Mucosa of stomach (tissue), 1 donor: ENCODE measurements at regions not wholly inside any gene's neighbourhood (a gene's known extent, or its start where the extent isn't known, plus 50 kb on each side); places are given as distances from the start of the nearest gene placed in this dataset.

Source experiments
- H3K27me3 ChIP-seq: one replicate; pipeline ENCODE4 v1.7.0; 2013; ENCODE audit warnings: mild to moderate bottlenecking, low read length; ENCODE audit not compliant: control insufficient read depth, insufficient read depth
- H3K36me3 ChIP-seq: one replicate; pipeline ENCODE4 v1.7.0; 2013; ENCODE audit warnings: low read length; ENCODE audit not compliant: control insufficient read depth, insufficient read depth
- H3K4me1 ChIP-seq: one replicate; pipeline ENCODE4 v1.7.0; 2013; ENCODE audit warnings: mild to moderate bottlenecking, low read length; ENCODE audit not compliant: control insufficient read depth, insufficient read depth
- H3K4me3 ChIP-seq: one replicate; pipeline ENCODE4 v1.7.0; 2013; ENCODE audit warnings: low read length
- H3K9ac ChIP-seq: one replicate; pipeline ENCODE4 v1.7.0; 2013; ENCODE audit warnings: mild to moderate bottlenecking, low read length, moderate library complexity
- H3K9me3 ChIP-seq: one replicate; pipeline ENCODE4 v1.7.0; 2013; ENCODE audit warnings: mild to moderate bottlenecking, low read length, moderate library complexity; ENCODE audit not compliant: control insufficient read depth
- donor health status: Pancreatic carcinoma.

DNA sequence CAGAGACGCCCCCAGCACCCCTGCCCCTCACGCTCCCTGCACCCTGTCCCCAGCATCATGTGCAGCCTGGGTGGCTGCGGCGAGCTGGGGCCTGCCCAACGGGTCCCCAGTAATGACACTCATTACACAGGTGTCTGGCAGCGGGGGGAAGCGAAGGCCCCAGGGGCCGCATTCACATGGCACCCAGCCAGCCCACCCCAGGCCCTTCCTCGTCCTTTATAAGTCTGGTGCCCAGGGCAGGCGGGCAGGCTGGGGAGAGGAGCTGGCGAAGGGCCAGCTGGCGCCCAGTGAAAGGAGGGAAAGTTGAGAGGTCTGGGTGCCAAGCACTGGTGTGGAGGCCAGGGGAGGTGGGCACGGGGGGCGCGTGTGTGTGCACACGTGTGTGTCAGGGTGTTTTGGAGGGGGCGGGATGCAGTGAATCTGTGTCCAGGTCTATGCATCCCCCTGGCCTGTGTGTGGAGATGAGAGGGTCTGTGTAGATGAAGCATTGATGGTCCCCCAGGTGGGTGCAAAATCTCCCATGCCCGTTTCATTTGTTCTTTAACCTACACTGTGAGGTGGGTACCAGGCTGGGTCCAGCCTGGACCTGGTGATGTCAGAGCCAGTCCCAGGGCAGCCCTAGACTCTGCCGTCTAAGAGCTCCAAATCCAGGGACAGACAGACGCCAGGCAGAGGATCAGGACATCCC lies 105.3 kb downstream of the CEBPB start:
- Histone ChIP-seq H3K9ac (no peak overlapping the region), H3K36me3 (no peaks in the 10 kb centered on the region), H3K9me3 (no peaks in the 10 kb centered on the region), H3K4me1 (peaks cover 18% of the 10 kb centered on the region), H3K4me3 (no peak overlapping the region), H3K27me3 (no peaks in the 10 kb centered on the region)

DNA sequence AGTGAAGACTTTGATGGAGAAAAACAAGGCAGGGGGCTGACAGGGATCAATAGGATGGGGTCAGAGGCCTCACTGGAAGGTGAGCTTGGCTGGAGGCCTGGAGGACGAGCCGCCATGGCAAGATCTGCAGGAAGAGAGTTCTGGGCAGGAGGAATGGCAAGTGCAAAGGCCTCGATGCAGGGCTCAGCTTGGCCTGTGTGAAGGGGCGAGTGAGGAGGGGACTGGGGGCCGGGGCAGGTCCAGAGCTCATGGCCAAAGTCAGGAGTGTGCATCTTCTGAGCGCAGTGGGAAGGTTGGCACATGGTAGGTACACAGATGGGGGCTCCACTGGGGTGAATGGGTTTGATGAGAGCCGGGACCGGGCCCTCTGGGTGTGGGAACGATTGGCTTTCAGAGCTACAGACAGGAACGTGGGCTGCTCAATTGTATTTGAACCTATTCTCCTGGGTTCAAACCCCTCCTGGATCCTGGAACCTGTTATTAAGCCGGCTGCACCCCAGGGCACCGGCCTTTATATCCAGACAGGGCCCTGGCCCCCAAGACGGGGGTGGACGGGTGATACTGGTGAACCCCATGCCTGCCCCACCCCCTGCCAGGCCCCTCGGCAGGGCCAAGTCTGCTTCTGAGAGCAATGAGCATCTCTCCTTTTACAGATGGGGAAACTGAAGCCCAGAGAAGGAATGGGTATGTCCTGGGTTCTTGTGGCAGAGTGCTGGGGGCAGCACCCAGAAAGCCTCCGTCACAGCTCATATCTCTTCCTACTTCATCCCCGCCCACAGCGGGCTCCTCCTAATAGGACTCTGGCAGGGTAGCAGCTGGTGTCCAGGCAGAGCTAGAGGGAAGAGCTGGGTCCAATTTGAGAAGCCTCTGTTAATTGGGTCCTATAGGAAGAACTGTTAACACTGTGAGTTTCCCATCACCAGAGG lies 106.1 kb downstream of the CEBPB start:
- no peaks in the 10 kb centered on the region for H3K27me3 ChIP-seq
- H3K9ac ChIP-seq, result no peak overlapping the region
- H3K4me1 ChIP-seq, result peaks cover 18% of the 10 kb centered on the region
- no peaks in the 10 kb centered on the region for H3K36me3 ChIP-seq
- no peaks in the 10 kb centered on the region for H3K9me3 ChIP-seq
- H3K4me3 ChIP-seq, result no peak overlapping the region

DNA sequence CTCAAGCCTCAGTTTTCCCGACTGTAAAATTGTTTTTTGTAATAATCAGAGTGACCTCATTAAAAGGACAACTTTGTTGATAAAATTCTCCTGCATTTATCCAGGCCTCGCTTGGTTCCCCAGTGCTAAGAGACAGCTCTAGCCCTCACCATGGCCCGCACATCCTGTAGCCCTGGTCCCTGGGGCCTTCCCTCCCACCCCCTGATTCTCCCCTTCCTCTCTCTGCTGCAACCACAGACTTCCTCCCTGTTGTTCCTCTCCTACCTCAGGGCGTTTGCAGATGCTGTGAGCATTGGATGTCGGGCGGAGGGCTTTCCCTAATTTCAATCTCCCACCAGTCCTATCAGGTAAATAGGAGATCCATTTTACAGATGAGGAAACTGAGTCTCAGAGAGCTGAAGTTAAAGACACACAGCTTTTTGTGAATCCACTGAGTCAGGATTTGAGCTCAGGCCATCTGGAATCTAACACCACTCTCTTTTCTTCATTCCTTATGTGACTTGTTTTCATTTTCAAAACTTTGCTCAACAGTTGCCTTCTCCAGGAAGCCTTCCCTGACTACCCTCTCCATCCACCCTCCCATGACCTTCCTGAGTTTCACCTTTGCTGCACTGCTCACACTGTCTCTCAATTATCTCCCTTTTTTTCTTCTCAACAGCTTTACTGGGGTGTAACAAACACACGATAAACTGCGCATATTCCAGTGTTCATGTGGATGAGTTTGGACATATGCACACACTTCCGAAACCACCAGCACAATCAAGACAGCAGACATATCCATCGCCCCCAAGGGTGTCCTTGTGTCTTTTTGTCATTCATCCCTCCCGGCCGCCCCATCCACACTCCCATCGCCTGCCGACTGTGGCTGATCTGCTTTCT lies 107.1 kb downstream of the CEBPB start:
- no peaks in the 10 kb centered on the region for H3K9me3 ChIP-seq
- H3K4me3 ChIP-seq, result no peak overlapping the region
- no peaks in the 10 kb centered on the region for H3K36me3 ChIP-seq
- no peaks in the 10 kb centered on the region for H3K27me3 ChIP-seq
- H3K9ac ChIP-seq, result no peak overlapping the region
- peaks cover 8% of the 10 kb centered on the region for H3K4me1 ChIP-seq

DNA sequence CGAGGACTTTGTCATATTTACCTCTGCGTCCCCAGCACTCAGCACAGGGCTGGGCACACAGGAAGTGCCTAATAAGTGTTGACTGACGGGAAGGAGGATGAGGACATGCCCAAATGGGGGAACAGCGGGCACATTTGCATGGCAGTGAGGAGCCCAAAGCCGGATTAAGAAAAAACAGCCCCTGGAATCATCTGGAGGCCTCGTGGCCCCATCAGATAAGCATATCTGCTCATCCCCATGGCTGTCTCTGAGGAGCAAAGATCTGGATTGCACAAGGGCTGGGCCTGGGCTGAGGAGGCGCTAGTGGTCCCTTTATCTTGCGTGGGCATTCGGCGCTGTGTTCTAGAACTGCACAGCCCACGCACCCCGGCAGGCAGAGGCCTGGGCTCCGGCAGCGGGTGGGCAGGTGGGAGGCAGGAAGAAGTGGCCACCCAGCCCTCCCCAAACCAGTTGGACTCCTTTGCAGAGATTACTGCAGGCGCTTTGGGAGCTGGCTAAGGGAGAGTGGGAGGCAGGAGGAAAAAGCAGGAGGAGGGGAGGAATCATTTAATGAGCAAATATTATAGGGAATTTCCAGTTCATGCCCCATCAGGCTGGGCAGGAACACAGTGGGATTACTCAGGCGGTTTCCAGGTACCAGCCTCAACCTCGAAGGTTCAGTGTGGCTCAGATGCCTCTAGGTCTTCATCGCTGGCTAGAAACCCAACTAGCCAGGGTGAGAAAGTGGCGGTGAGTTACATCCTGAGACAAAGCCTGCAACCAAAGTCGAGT lies 108.1 kb downstream of the CEBPB start:
- Histone ChIP-seq H3K4me1 (peaks cover under 1% of the 10 kb centered on the region), H3K9ac (no peak overlapping the region), H3K4me3 (no peak overlapping the region), H3K9me3 (no peaks in the 10 kb centered on the region), H3K36me3 (no peaks in the 10 kb centered on the region), H3K27me3 (no peaks in the 10 kb centered on the region)

DNA sequence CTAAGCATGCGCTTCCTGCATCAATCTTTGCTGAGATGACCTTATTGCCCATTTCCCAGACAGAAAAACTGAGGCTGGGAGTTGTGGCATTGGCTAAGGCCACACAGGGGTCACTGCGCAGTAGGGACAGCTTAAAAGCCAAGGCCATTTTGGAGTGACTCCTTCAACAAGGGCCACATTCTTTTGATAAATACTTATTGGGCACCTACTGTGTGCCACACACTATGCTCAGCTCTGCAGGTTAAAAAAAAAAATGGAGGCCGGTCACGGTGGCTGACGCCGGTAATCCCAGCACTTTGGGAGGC lies 108.6 kb downstream of the CEBPB start:
- H3K9me3 ChIP-seq, result no peaks in the 10 kb centered on the region
- H3K9ac ChIP-seq, result no peak overlapping the region
- peaks cover 6% of the 10 kb centered on the region for H3K4me1 ChIP-seq
- H3K27me3 ChIP-seq, result no peaks in the 10 kb centered on the region
- H3K4me3 ChIP-seq, result no peak overlapping the region
- no peaks in the 10 kb centered on the region for H3K36me3 ChIP-seq

DNA sequence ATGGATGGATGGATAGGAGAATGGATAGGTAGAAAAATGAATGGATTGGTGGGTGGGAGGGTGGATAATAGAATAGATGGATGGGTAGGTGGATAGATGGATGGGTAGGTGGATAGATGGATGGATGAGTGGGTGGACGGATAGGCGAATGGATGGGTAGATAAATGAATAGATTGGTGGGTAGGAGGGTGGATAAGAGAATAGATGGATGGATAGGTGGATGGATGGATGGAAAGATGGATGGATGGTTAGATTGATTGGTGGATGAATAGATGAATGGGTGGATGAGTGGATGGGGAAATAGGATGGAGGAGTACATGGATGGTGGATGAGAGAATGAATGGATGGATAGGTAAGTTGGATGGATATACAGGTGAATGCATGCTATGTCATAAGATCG lies 110.5 kb downstream of the CEBPB start:
- Histone ChIP-seq H3K9me3 (no peaks in the 10 kb centered on the region), H3K27me3 (no peaks in the 10 kb centered on the region), H3K36me3 (no peaks in the 10 kb centered on the region), H3K4me1 (peaks cover 16% of the 10 kb centered on the region), H3K9ac (no peak overlapping the region), H3K4me3 (no peak overlapping the region)

DNA sequence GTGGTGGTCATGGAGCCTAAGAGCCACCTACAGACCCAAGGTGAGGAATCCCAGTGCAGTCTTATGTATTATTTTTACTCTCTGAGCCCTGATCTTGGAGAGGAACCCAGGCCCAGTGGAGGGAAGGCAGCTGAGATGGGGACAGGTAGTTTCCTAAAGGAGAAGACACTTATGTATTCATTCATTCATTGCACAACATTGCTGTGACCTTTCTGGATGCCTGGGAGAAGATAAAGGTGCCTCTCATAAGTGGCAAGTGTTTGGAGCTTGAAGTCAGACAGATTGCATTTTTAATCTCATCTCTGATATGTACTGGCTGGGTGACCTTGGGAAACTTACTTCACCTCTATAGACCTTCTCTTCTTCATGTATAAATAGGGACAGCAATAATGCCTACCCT lies 111.1 kb downstream of the CEBPB start:
- Histone ChIP-seq H3K9me3 (no peaks in the 10 kb centered on the region), H3K4me3 (no peak overlapping the region), H3K9ac (no peak overlapping the region), H3K4me1 (peaks cover 21% of the 10 kb centered on the region), H3K27me3 (no peaks in the 10 kb centered on the region), H3K36me3 (no peaks in the 10 kb centered on the region)

DNA sequence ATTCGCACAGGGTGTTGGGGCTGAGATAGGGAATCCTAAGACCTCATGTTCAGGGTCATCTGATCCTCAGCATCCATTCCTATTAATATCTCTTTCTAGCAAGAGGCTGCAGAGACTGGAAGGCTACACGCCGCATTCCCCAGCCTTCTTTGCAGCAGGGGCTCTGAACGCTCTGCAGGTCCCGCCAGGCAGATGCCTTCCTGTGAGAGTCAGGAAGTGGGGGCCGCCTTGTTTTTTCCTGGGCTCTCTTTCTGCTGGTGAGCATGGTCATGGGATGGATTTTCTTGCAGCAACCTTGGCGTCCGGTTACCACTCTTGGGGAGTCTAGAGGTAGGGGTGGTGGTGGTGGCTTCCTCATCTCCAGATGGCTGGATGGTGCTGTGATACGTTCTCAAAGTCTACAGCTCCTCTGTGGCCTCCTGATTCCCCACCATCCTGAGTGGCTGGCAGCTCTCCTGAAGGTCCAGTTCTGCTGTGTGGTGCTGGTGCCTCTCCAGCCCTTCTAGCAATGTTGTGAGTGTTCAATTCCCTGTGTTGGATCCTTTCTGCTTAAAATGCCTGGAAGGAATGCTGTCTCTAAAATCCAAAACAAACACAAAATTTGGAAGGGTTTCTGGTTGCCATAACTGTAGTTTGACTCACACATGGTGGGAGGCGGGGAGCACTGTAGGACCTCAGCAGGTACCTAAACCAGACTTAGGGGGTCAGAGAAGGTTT lies 111.9 kb downstream of the CEBPB start:
- no peaks in the 10 kb centered on the region for H3K9me3 ChIP-seq
- no peak overlapping the region for H3K4me3 ChIP-seq
- H3K4me1 ChIP-seq, result peaks cover 22% of the 10 kb centered on the region
- H3K36me3 ChIP-seq, result no peaks in the 10 kb centered on the region
- H3K27me3 ChIP-seq, result no peaks in the 10 kb centered on the region
- H3K9ac ChIP-seq, result no peak overlapping the region

DNA sequence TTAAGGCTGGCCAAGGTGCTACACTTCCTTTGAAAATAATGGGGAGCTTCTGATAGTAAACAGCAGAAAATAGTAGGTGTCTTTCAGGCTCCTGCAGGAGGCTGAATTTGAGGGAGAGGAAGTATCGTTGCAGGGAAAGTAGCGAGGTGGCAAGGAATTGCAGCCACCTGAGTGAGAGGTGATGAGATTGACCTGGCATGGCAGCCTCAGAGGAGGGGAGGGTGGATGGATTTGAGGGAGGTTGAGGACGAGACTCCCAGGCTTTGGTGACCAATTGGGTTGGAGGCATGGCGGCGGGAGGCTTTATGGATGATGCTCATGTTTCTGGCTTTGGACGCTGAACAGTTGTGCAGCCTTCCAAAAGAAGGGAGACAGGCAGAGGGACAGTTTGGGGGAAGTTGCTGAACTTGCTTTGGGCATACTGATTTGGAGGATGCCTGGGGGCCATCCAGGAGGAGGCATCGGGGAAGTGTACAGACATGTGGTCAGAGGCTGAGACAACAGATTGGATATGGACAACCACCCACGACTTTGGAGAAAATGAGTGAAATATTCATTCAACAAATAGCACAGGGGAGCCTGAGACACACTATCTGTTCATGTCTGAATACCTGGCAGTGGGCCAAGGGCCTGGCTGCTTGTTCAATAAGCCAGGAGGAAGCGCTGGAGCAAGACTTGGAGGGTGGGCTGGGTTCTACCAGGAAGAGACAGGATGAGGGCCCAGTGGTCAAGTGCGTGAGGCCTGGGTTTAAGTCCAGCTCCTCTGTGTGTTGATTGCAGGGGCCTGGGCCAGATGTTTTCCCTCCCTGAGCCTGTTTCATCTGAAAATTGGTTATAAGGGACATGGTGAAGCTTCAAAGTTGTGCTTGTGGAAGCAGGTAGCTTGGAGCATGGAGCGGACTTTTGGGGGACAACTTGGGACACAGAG lies 113.2 kb downstream of the CEBPB start:
- Histone ChIP-seq H3K9ac (no peak overlapping the region), H3K4me3 (no peak overlapping the region), H3K27me3 (no peaks in the 10 kb centered on the region), H3K9me3 (no peaks in the 10 kb centered on the region), H3K36me3 (no peaks in the 10 kb centered on the region), H3K4me1 (peaks cover 23% of the 10 kb centered on the region)

DNA sequence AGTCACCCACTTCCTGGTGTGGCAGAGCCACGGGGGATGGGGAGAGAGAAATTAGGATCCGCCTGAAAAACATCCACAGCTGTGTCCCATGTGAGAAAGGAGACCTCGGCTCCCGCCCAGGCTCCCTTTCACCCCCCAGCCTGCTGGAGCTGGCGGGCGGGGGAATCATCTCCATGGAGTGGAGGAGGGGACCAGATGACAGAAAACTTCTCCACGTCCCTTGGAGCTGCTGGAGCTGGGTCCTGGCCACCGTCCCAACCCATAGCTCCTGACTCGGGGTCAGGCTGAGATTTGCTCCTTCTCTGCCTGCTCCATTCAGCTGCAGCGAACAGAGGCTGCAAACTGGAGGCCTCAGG lies 113.8 kb downstream of the CEBPB start:
- Histone ChIP-seq H3K9ac (no peak overlapping the region), H3K27me3 (no peaks in the 10 kb centered on the region), H3K4me3 (no peak overlapping the region), H3K4me1 (peaks cover 26% of the 10 kb centered on the region), H3K36me3 (no peaks in the 10 kb centered on the region), H3K9me3 (no peaks in the 10 kb centered on the region)
